B cell (primary cell): ENCODE measurements at regions not wholly inside any gene's neighbourhood (a gene's known extent, or its start where the extent isn't known, plus 50 kb on each side); places are given as distances from the start of the nearest gene placed in this dataset.

Experiments
- ATAC-seq: fragments of 200-7000 bp; cut with Tn5 transposase; one replicate; pipeline ENCODE4 v1.10.0; 2021; ENCODE audit warnings: low read depth, mild to moderate bottlenecking, moderate number of reproducible peaks, moderate library complexity
- CTCF ChIA-PET: fragments of 350-600 bp; sonication (Branson Sonifier 250); formaldehyde crosslinking; loops from one replicate; lab custom pipeline; 2021; ENCODE audit warnings: antibody characterized with exemption, inconsistent platforms; lab: Charles Lee
- POLR2A ChIA-PET: fragments of 350-600 bp; sonication (Branson Sonifier 250); formaldehyde crosslinking; loops from one replicate; lab custom pipeline; 2021; ENCODE audit warnings: antibody characterized with exemption; lab: Charles Lee
- DNase-seq: peaks from one replicate; pipeline ENCODE4 v3.0.0; 2013
- H2AFZ ChIP-seq: 2 replicates; pipeline ENCODE4 v1.6.1; 2012; ENCODE audit warnings: mild to moderate bottlenecking, low read depth, low read length; ENCODE audit not compliant: insufficient read depth, poor library complexity, severe bottlenecking
- H3K27ac ChIP-seq, 2 donors: 1 replicate in 1 of 2; 2 replicates in 1 of 2; pipeline ENCODE4 v1.5.1; 2012 to 2013; ENCODE audit warnings: low read length in 2 of 2, mild to moderate bottlenecking in 2 of 2, moderate library complexity in 1 of 2
- H3K27me3 ChIP-seq, 4 experiments: fragments of 200-600 bp in 1 of 4; sonication (generic) in 1 of 4; replicated peaks in 1 of 4; 1 replicate in 2 of 4; 2 replicates in 2 of 4; pipeline versions ENCODE4 v1.6.1 to v1.7.0; 2013 to 2016; ENCODE audit warnings: low read length in 3 of 4, mild to moderate bottlenecking in 2 of 4, mixed read lengths in 1 of 4, moderate library complexity in 1 of 4; ENCODE audit not compliant: insufficient read depth in 4 of 4, control insufficient read depth in 3 of 4; ENCODE audit errors: control extremely low read depth in 1 of 4
- H3K36me3 ChIP-seq, 2 experiments: replicated peaks in 1 of 2; 1 replicate in 1 of 2; 2 replicates in 1 of 2; pipeline versions ENCODE4 v1.6.1 to v1.7.1; 2013; ENCODE audit warnings: low read length in 1 of 2; ENCODE audit not compliant: insufficient read depth in 2 of 2, control insufficient read depth in 1 of 2; ENCODE audit errors: control extremely low read depth in 1 of 2, extremely low read depth in 1 of 2
- H3K4me1 ChIP-seq, 2 donors: fragments of 200-600 bp in 1 of 2; sonication (generic) in 1 of 2; 1 replicate in 1 of 2; 2 replicates in 1 of 2; pipeline versions ENCODE4 v1.5.1 to v1.6.1; 2013 to 2017; ENCODE audit warnings: low read length in 2 of 2; ENCODE audit not compliant: control insufficient read depth in 2 of 2, insufficient read depth in 2 of 2
- H3K4me2 ChIP-seq: replicated peaks from 2 replicates; pipeline ENCODE3; 2012; ENCODE audit warnings: mild to moderate bottlenecking, low read depth, low read length; ENCODE audit not compliant: poor library complexity, severe bottlenecking
- H3K4me3 ChIP-seq, 5 experiments: fragments of 200-600 bp in 1 of 5; sonication (generic) in 1 of 5; 1 replicate in 3 of 5; 2 replicates in 2 of 5; pipeline versions ENCODE4 v1.5.1 to v1.7.0; 2011 to 2016; ENCODE audit warnings: low read length in 4 of 5, mild to moderate bottlenecking in 4 of 5, low read depth in 2 of 5, control low read depth in 1 of 5, moderate library complexity in 1 of 5; ENCODE audit not compliant: insufficient read depth in 1 of 5; ENCODE audit errors: control extremely low read depth in 1 of 5, extremely low read depth in 1 of 5
- H3K79me2 ChIP-seq: fragments of 200-600 bp; sonication (generic); one replicate; pipeline ENCODE4 v1.6.0; 2016; ENCODE audit warnings: low read length; ENCODE audit not compliant: control insufficient read depth, insufficient read depth
- H3K9ac ChIP-seq: fragments of 200-600 bp; sonication (generic); 2 replicates; pipeline ENCODE4 v1.6.1; 2017; ENCODE audit warnings: mild to moderate bottlenecking, low read length, moderate library complexity
- H3K9me3 ChIP-seq, 3 donors: one replicate each; pipeline versions ENCODE4 v1.6.1 to v1.7.1; 2013; ENCODE audit warnings: low read length in 2 of 3; ENCODE audit not compliant: control insufficient read depth in 2 of 3, insufficient read depth in 1 of 3; ENCODE audit errors: control extremely low read depth in 1 of 3
- H4K20me1 ChIP-seq: 2 replicates; pipeline ENCODE4 v1.6.0; 2012; ENCODE audit warnings: mild to moderate bottlenecking, low read length; ENCODE audit not compliant: insufficient read depth, control insufficient read depth, poor library complexity, severe bottlenecking
- H3K27ac Mint-ChIP-seq: one replicate; pipeline ENCODE4 v1.8.0; 2021; ENCODE audit warnings: mixed read lengths
- H3K27me3 Mint-ChIP-seq: one replicate; pipeline ENCODE4 v1.8.0; 2021; ENCODE audit warnings: mixed read lengths
- H3K4me1 Mint-ChIP-seq: one replicate; pipeline ENCODE4 v1.8.0; 2021; ENCODE audit warnings: mixed read lengths
- H3K4me3 Mint-ChIP-seq: one replicate; pipeline ENCODE4 v1.8.0; 2021; ENCODE audit warnings: mixed read lengths
- H3K9me3 Mint-ChIP-seq: one replicate; pipeline ENCODE4 v1.8.0; 2022; ENCODE audit warnings: mixed read lengths; ENCODE audit not compliant: insufficient read depth
- EZH2 ChIP-seq: IDR thresholded peaks from 2 replicates; pipeline ENCODE4 v1.6.1; 2012; ENCODE audit warnings: borderline replicate concordance, low read depth, mild to moderate bottlenecking, moderate library complexity, low read length; ENCODE audit not compliant: insufficient read depth, poor library complexity, severe bottlenecking
- WGBS: methylation state at CpG from one replicate; pipeline ENCODE4 v1.1.5; 2013; ENCODE audit warnings: missing lambda C conversion rate; ENCODE audit not compliant: insufficient coverage; 5-methylcytosine and 5-hydroxymethylcytosine counted together
- intact Hi-C: fragments of 100-400 bp; cut with micrococcal nuclease; formaldehyde crosslinking; loops from one replicate; pipeline ENCODE4 v1.10.0; 2022
- TF ChIP-seq, protein P1 (sequence below): fragments of 200-600 bp; IDR thresholded peaks from one replicate; pipeline ENCODE4 v1.8.0; 2022; ENCODE audit warnings: antibody characterized with exemption, mild to moderate bottlenecking

DNA sequence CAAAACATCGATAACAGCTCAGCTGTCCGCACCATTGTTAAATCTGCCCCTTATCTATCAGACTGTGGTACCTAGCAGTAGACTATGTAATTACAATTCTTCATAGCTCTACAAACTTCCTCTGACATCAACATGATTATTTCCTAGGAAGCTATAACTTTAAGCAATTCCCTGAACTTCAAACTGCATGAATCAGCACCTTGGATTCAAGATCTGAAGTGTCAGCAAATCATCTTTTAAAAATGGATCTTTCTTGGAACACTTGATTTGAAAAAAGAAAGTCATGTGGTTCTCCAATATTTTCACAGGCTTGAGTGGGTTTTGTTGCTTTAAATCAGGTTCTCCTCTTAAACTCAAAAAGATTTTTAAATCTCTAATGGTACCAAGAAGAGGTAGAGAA is 680.7 kb upstream of the LMCD1 start:
- peaks cover 11% of the 10 kb centered on the region for H3K9me3 Mint-ChIP-seq
- H3K4me3 Mint-ChIP-seq, result no peak overlapping the region
- Histone ChIP-seq H3K27me3 (no peaks in the 10 kb centered on the region), H3K4me2 (no peak overlapping the region), H3K79me2 (no peaks in the 10 kb centered on the region), H3K36me3 (no peaks in the 10 kb centered on the region), H2AFZ (no peak overlapping the region), H3K4me1 (no peaks in the 10 kb centered on the region), H3K9me3 (peaks cover 0 to 18% (median 16%) of the 10 kb centered on the region in 3 donors), H3K9ac (no peak overlapping the region), H3K27ac (no peak overlapping the region), H4K20me1 (no peaks in the 10 kb centered on the region), H3K4me3 (no peak overlapping the region)
- intact Hi-C loops, result no loop called here
- no peak overlapping the region for H3K27ac Mint-ChIP-seq
- POLR2A ChIA-PET, result no interaction called here
- no peaks in the 10 kb centered on the region for H3K27me3 Mint-ChIP-seq
- CTCF ChIA-PET, result no interaction called here
- no peak for TF ChIP-seq EZH2
- TF ChIP-seq, protein P1, sequence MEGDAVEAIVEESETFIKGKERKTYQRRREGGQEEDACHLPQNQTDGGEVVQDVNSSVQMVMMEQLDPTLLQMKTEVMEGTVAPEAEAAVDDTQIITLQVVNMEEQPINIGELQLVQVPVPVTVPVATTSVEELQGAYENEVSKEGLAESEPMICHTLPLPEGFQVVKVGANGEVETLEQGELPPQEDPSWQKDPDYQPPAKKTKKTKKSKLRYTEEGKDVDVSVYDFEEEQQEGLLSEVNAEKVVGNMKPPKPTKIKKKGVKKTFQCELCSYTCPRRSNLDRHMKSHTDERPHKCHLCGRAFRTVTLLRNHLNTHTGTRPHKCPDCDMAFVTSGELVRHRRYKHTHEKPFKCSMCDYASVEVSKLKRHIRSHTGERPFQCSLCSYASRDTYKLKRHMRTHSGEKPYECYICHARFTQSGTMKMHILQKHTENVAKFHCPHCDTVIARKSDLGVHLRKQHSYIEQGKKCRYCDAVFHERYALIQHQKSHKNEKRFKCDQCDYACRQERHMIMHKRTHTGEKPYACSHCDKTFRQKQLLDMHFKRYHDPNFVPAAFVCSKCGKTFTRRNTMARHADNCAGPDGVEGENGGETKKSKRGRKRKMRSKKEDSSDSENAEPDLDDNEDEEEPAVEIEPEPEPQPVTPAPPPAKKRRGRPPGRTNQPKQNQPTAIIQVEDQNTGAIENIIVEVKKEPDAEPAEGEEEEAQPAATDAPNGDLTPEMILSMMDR, result no peak
- DNase-seq (no peak), ATAC-seq (no peak)
- no CpG with 5 or more reads among the region's 2 CpGs for WGBS
- H3K4me1 Mint-ChIP-seq, result no peaks in the 10 kb centered on the region

DNA sequence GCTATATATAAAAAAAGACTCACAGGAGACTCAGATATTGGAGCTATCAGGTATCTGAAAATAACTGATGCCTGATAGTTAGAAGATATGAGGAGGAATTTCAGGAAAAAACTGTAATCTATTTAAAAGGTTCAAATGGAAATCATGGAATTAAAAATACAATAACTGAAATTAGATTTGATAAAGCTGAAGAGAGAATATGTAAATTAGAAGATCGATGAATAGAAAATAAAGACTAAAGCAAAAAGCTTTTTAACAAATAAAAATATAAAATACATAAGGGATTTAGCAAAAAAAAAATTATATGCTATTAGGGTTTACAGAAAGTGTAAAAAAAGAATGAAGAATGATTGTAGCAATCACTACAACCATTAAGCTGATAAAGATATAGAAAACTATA is 679.8 kb upstream of the LMCD1 start:
- H3K27me3 Mint-ChIP-seq, result no peaks in the 10 kb centered on the region
- no peak for DNase-seq
- ATAC-seq, result no peak
- Histone ChIP-seq H3K36me3 (no peaks in the 10 kb centered on the region), H3K27me3 (no peaks in the 10 kb centered on the region), H3K27ac (no peak overlapping the region), H3K9ac (no peak overlapping the region), H3K4me1 (no peaks in the 10 kb centered on the region), H3K79me2 (no peaks in the 10 kb centered on the region), H3K9me3 (peaks cover 0 to 19% (median 16%) of the 10 kb centered on the region in 3 donors), H4K20me1 (no peaks in the 10 kb centered on the region), H3K4me3 (no peak overlapping the region), H2AFZ (no peak overlapping the region), H3K4me2 (no peak overlapping the region)
- no peak overlapping the region for H3K4me3 Mint-ChIP-seq
- no peak overlapping the region for H3K27ac Mint-ChIP-seq
- H3K9me3 Mint-ChIP-seq, result peaks cover 12% of the 10 kb centered on the region
- H3K4me1 Mint-ChIP-seq, result no peaks in the 10 kb centered on the region
- WGBS, result no CpG with 5 or more reads among the region's 1 CpG
- ChIA-PET POLR2A (no interaction called here), CTCF (no interaction called here)
- intact Hi-C loops, result no loop called here
- no peak for TF ChIP-seq EZH2
- TF ChIP-seq, protein P1, result no peak
